HCT116 (cell line): ENCODE measurements at regions not wholly inside any gene's neighbourhood (a gene's known extent, or its start where the extent isn't known, plus 50 kb on each side); places are given as distances from the start of the nearest gene placed in this dataset.

Experiments used
- ATAC-seq: fragments of 200-7000 bp; cut with Tn5 transposase; 2 replicates; pipeline ENCODE4 v1.9.1; 2020; ENCODE audit warnings: mild to moderate bottlenecking, moderate library complexity
- BruUV-seq: library from RNA; stranded (reverse); fragments of 400-500 nt; replicated peaks from 2 replicates; lab custom pipeline; 2021; lab: Mats Ljungman, UMichigan
- CTCF ChIA-PET: fragments of 300-600 bp; sonication (Branson Sonifier 250); formaldehyde crosslinking; loops from one replicate; lab custom pipeline; 2021; ENCODE audit warnings: antibody characterized with exemption; lab: Charles Lee
- POLR2A ChIA-PET: fragments of 300-600, 350-600 bp; sonication (Branson Sonifier 250); formaldehyde crosslinking; loops from one replicate; lab custom pipeline; 2021; ENCODE audit warnings: antibody characterized with exemption; lab: Charles Lee
- RAD21 ChIA-PET, 2 experiments: fragments of 300-600 bp; sonication (Branson Sonifier 250); formaldehyde crosslinking; loops; one replicate each; lab custom pipeline; 2023; ENCODE audit warnings: low total read pairs in 2 of 2; ENCODE audit not compliant: uncharacterized antibody in 2 of 2, unreplicated experiment in 2 of 2, low non-redundant PET in 1 of 2; lab: Charles Lee
- DNase-seq: peaks from one replicate; pipeline ENCODE4 v3.0.0-alpha.2; 2010; ENCODE audit warnings: low read depth, low spot score
- H2AFZ ChIP-seq: fragments of 200-600 bp; shearing (Covaris generic), sonication (generic); 2 replicates; pipeline ENCODE4 v1.6.1; 2017; ENCODE audit warnings: low read depth, mixed run types, mixed read lengths, antibody characterized with exemption, low read length; ENCODE audit not compliant: poor library complexity, severe bottlenecking
- H3K27ac ChIP-seq: 2 replicates; pipeline ENCODE4 v1.5.1; 2012; ENCODE audit warnings: low read depth, low read length
- H3K27me3 ChIP-seq: fragments of 200-600 bp; sonication (generic); 2 replicates; pipeline ENCODE4 v1.6.1; 2016; ENCODE audit warnings: mixed run types, low read length, mixed read lengths; ENCODE audit not compliant: insufficient read depth
- H3K36me3 ChIP-seq, 2 experiments: fragments of 200-500 bp in 1 of 2; fragments of 200-600 bp in 1 of 2; sonication (Bioruptor generic) in 1 of 2; sonication (generic) in 1 of 2; 2 replicates each; pipeline versions ENCODE4 v1.5.1 to v1.6.1; 2014 to 2016; ENCODE audit warnings: low read length in 2 of 2, inconsistent platforms in 1 of 2, mixed read lengths in 1 of 2, mixed run types in 1 of 2; ENCODE audit not compliant: insufficient read depth in 2 of 2, control insufficient read depth in 1 of 2
- H3K4me1 ChIP-seq, 2 experiments: fragments of 200-600 bp in 1 of 2; sonication (generic) in 1 of 2; 2 replicates each; pipeline versions ENCODE4 v1.5.1 to v1.6.1; 2012 to 2017; ENCODE audit warnings: low read length in 2 of 2, inconsistent platforms in 1 of 2, mild to moderate bottlenecking in 1 of 2, mixed read lengths in 1 of 2, mixed run types in 1 of 2, moderate library complexity in 1 of 2; ENCODE audit not compliant: insufficient read depth in 2 of 2, control insufficient read depth in 1 of 2
- H3K4me2 ChIP-seq: fragments of 200-600 bp; sonication (generic); 2 replicates; pipeline ENCODE4 v1.6.1; 2017; ENCODE audit warnings: mixed run types, low read length, mixed read lengths
- H3K4me3 ChIP-seq, 2 experiments: fragments of 200-600 bp in 1 of 2; sonication (generic) in 1 of 2; replicated peaks in 1 of 2; 2 replicates each; pipeline ENCODE4 v1.5.1; 2011 to 2016; ENCODE audit warnings: low read length in 2 of 2, control low read depth in 1 of 2, low read depth in 1 of 2, mild to moderate bottlenecking in 1 of 2, mixed read lengths in 1 of 2, mixed run types in 1 of 2
- H3K79me2 ChIP-seq: fragments of 200-600 bp; sonication (generic); 2 replicates; pipeline ENCODE4 v1.6.1; 2017; ENCODE audit warnings: mild to moderate bottlenecking, mixed run types, low read length, moderate library complexity, mixed read lengths; ENCODE audit not compliant: insufficient read depth
- H3K9ac ChIP-seq: fragments of 200-600 bp; sonication (generic); 2 replicates; pipeline ENCODE4 v1.6.1; 2016; ENCODE audit warnings: low read length, mixed read lengths
- H3K9me2 ChIP-seq: fragments of 200-600 bp; sonication (generic), shearing (Covaris generic); 2 replicates; pipeline ENCODE4 v1.6.1; 2017; ENCODE audit warnings: mixed run types, mild to moderate bottlenecking, moderate library complexity; ENCODE audit not compliant: insufficient read depth
- H3K9me3 ChIP-seq, 2 experiments: fragments of 200-500 bp in 1 of 2; fragments of 200-600 bp in 1 of 2; sonication (Bioruptor generic) in 1 of 2; sonication (generic) in 1 of 2; 2 replicates each; pipeline ENCODE4 v1.6.1; 2014 to 2017; ENCODE audit warnings: low read length in 2 of 2, mixed read lengths in 2 of 2, inconsistent platforms in 1 of 2, low read depth in 1 of 2, mild to moderate bottlenecking in 1 of 2, mixed run types in 1 of 2, moderate library complexity in 1 of 2; ENCODE audit not compliant: control insufficient read depth in 1 of 2, insufficient read depth in 1 of 2
- H4K20me1 ChIP-seq: fragments of 200-600 bp; sonication (generic), shearing (Covaris generic); 2 replicates; pipeline ENCODE4 v1.6.1; 2017; ENCODE audit warnings: mixed run types, mild to moderate bottlenecking, moderate library complexity; ENCODE audit not compliant: insufficient read depth
- CBX3 ChIP-seq: IDR thresholded peaks from 2 replicates; pipeline ENCODE4 v1.6.1; 2012; ENCODE audit warnings: low read depth
- CTCF ChIP-seq, 3 experiments: fragments of 200-600 bp in 1 of 3; sonication (generic) in 1 of 3; IDR thresholded peaks in 2 of 3; conservative IDR thresholded peaks in 1 of 3; 2 replicates each; pipeline ENCODE4 v1.5.1; 2012 to 2017; ENCODE audit warnings: low read depth in 2 of 3, low read length in 2 of 3, antibody characterized with exemption in 1 of 3, borderline replicate concordance in 1 of 3, control low read depth in 1 of 3, mild to moderate bottlenecking in 1 of 3, mixed read lengths in 1 of 3, mixed run types in 1 of 3, moderate library complexity in 1 of 3; ENCODE audit not compliant: insufficient read depth in 1 of 3
- ELF1 ChIP-seq: IDR thresholded peaks from 2 replicates; pipeline ENCODE4 v1.6.1; 2012; ENCODE audit warnings: low read depth, borderline replicate concordance
- EZH2 ChIP-seq: fragments of 200-600 bp; sonication (generic); IDR thresholded peaks from 2 replicates; pipeline ENCODE4 v1.6.1; 2017; ENCODE audit warnings: antibody characterized with exemption, mixed run types
- FOSL1 ChIP-seq: IDR thresholded peaks from 2 replicates; pipeline ENCODE4 v1.6.1; 2012; ENCODE audit warnings: low read depth
- JUND ChIP-seq: IDR thresholded peaks from 2 replicates; pipeline ENCODE4 v1.6.1; 2012
- POLR2AphosphoS5 ChIP-seq: IDR thresholded peaks from 2 replicates; pipeline ENCODE4 v1.6.1; 2011; ENCODE audit warnings: mild to moderate bottlenecking, low read depth, low read length, moderate library complexity
- RAD21 ChIP-seq: IDR thresholded peaks from 2 replicates; pipeline ENCODE4 v1.6.1; 2012; ENCODE audit warnings: low read depth, mild to moderate bottlenecking
- SP1 ChIP-seq: IDR thresholded peaks from 2 replicates; pipeline ENCODE4 v1.6.1; 2012; ENCODE audit warnings: low read depth
- YY1 ChIP-seq: IDR thresholded peaks from 2 replicates; pipeline ENCODE4 v1.6.1; 2011; ENCODE audit warnings: low read length, low read depth, moderate library complexity, mild to moderate bottlenecking; ENCODE audit not compliant: insufficient replicate concordance; ENCODE audit errors: extremely low read depth
- ZFX ChIP-seq: fragments of 450-650 bp; IDR thresholded peaks from 2 replicates; pipeline ENCODE4 v1.6.1; 2017
- intact Hi-C: fragments of 100-400 bp; cut with micrococcal nuclease; formaldehyde crosslinking; loops from 2 replicates; pipeline ENCODE4 v1.10.0; 2022

- Histone ChIP-seq H4K20me1 (no peaks in the 10 kb centered on the region), H3K4me2 (no peak overlapping the region), H2AFZ (no peak overlapping the region), H3K4me3 (no peak overlapping the region), H3K27ac (no peak overlapping the region), H3K9me2 (no peaks in the 10 kb centered on the region), H3K36me3 (no peaks in the 10 kb centered on the region), H3K79me2 (no peaks in the 10 kb centered on the region), H3K9ac (no peak overlapping the region), H3K4me1 (no peaks in the 10 kb centered on the region), H3K9me3 (no peaks in the 10 kb centered on the region), H3K27me3 (no peaks in the 10 kb centered on the region)
- intact Hi-C loops = loop anchor here (10.0 kb wide), 1 partner anchor 260 kb away; no protein-coding TSS in a partner anchor
- ATAC-seq (no peak), DNase-seq (no peak)
- BruUV-seq = no TSS peak
- TF ChIP-seq ELF1 (no peak), FOSL1 (no peak), POLR2AphosphoS5 (no peak), SP1 (no peak), EZH2 (no peak), ZFX (no peak), JUND (no peak)
- ChIA-PET RAD21 (no interaction called here), POLR2A (no interaction called here), CTCF (no interaction called here)
Measured at GRCh38 chr10:64374346-64374745, 853.1 kb downstream of the REEP3 start.

- TF ChIP-seq CBX3 (no peak), EZH2 (no peak), RAD21 (peak; percentile 21; the same call in 1 of the 2 replicates), YY1 (no peak), ELF1 (no peak), CTCF (IDR thresholded peaks at IDR 0.05 in 2 of 3, conservative IDR thresholded peaks at IDR 0.05 in 1 of 3; ENCODE audit: borderline replicate concordance in 1 of 3, insufficient read depth in 1 of 3, low read depth in 2 of 3, low read length in 2 of 3) (peak in 2 of 3 experiments; percentile 12 to 19; a peak in 1 of 6 replicates)
- H3K36me3 ChIP-seq = no peaks in the 10 kb centered on the region
- ChIA-PET RAD21 (no interaction called here), CTCF (no interaction called here), POLR2A (no interaction called here)
- no peaks in the 10 kb centered on the region for H3K79me2 ChIP-seq
- H3K9me2 ChIP-seq = no peaks in the 10 kb centered on the region
- no peak overlapping the region for H2AFZ ChIP-seq
- DNase-seq (no peak), ATAC-seq (peak; percentile 70)
- no peaks in the 10 kb centered on the region for H4K20me1 ChIP-seq
- H3K9ac ChIP-seq = no peak overlapping the region
- H3K9me3 ChIP-seq = no peaks in the 10 kb centered on the region
- H3K4me3 ChIP-seq = no peak overlapping the region
- intact Hi-C loops = loop anchor here (5.0 to 10.0 kb wide), 2 partner anchors 261 to 334 kb away; no protein-coding TSS in a partner anchor
- no peak overlapping the region for H3K27ac ChIP-seq
- H3K4me2 ChIP-seq = no peak overlapping the region
- H3K4me1 ChIP-seq = no peaks in the 10 kb centered on the region
- H3K27me3 ChIP-seq = no peaks in the 10 kb centered on the region
- no TSS peak for BruUV-seq
Measured at GRCh38 chr10:64376167-64376566, 855.0 kb downstream of the REEP3 start.
